ENCODE measurements at regions not wholly inside any gene's neighbourhood (a gene's known extent, or its start where the extent isn't known, plus 50 kb on each side); places are given as distances from the start of the nearest gene placed in this dataset.

DNA sequence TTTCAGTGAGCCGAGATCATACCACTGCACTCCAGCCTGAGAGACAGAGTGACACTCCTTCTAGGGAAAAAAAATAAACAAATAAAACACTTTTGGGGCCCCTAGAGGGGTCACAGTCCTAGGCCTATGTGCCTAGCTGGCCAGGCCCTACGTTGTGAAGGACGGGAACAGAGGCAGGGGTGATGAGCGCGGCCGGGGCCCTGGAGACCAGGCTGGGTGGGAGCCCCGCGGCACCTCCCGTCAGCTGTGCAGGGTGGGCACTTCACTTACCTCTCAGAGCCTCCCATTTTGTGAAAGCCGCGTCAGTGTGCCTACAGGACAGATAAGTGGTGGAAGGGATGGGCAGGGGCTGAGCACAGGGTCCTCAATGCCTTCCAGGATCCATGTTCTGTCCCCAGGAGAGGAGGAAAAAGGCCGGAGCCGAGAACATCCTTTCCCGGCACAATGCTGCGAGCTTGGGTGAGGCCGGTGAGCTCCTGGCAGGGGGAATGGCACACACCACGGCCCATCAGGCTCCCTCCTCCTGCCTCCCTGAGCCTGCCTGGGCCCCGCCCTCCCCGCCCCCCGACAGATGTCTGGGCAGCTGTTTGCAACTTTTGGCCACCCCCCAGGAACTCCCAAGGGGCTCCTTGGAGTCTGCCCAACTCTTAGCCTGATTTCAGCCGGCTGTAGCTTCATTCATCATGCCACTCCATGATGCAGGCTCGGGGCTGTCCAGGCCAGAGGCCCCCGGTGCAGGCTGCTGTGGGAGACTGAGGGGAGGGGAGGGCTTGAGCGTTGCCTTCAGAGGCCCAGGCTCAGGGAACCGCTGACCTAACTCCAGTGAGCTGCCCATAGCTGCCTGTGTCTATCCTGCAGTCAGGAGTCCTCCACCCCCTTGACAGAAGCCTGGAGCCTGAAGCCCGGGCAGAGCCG is 196.5 kb downstream of the TFCP2L1 start:
- DNase-seq, result no peak

DNA sequence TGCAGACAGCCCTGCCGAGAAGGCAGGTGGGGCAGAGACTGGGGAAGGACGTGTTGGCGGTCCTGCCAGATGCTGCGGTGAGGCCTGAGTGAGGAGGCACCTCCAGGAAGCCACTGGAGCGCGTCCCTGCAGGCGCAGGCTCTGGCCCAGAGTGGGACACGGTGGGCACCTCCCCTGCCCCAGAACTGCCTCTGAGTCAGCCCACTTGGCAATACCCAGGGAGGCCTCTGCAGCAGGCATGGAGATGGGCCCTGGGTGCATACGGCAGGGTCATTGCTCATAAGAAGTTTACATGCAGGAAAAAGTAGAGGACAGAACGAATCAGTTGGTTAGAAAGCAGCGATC is 195.9 kb downstream of the TFCP2L1 start:
- no peak for DNase-seq

- DNase-seq, result no peak
Observed at GRCh38 chr2:121090088-121090715, 194.8 kb downstream of the TFCP2L1 start.

DNA sequence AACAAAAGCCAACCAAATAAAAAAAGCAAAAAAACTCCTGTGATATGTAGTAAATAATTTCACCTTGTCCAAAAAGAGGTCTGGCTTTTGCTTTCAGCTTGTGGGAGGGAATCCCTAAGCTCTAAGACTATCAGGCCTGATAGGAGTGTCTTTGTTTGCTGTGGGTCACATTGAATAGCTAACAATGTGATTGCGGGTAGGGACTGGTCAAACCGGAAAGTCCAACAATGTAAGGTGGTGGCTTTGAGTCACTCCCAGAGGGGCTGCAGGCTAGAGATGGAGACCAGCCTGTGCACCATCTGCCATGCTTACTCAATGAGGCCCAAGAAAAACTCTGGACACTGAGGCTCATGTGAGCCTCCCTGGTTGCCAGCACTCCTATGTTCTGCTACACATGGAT is 192.9 kb downstream of the TFCP2L1 start:
- DNase-seq, result no peak

GRCh38 chr2:121093692-121094091 is 191.3 kb downstream of the TFCP2L1 start:
- DNase-seq, result no peak

DNA sequence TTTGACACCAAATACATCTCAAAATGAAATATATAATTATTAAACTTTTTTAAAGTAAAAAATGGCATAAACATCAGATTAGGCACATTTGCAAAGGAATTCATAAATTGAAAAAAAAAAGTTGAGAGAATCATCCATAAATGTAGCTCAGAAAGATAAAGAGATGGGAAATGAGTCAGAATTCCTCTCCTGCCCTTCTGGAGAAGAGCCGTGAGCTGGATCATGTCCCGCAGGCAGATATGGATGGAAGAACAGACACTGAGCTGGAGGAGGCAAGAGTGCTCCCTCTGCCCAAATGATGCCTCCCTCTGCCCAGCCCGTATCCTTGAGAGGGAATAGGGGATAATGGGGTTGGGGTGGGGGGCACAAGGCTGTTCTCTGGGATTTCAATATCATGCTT is 190.9 kb downstream of the TFCP2L1 start:
- DNase-seq, result no peak

GRCh38 chr2:121094845-121095244 is 190.2 kb downstream of the TFCP2L1 start:
- DNase-seq, result no peak

DNA sequence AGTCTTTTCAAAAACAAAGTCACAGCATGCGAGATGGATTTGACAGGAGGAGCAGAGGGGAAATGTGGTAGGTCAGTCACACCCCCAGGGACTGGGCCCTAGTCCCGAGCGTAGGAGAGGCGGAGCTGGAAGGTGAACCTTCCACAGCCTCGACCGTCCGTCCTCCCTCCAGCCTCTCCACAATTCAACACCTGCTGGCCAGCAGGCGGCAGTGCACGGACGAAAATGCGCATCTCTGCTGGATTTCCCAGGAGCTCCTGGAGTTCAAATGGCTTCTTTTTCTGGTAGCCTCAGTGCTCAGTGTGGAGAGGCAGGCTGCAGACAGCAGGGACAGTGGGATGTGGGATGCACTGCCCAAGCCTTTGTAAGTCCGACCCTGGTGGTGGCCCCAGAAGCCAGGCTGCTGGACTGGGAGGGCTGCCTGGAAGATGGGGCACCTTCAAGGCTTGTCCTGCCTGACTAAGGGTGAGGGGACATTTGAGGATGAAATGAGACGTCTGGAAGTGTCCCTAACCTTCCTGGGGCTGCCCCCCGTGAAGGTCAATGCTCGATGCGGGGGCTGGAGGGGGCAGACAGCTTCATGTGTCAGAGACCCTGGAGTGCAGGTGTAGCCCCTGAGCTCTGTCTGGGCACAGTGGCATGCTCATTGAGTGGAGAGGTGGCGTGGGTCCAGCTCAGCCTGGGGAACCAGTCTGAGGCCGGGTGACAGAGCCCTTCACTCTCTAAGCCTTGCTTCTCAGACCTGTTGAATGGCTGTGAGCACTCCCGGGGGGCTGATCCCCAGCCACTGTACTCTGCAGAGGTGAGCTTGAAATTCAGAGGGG is 189.5 kb downstream of the TFCP2L1 start:
- no peak for DNase-seq

DNA sequence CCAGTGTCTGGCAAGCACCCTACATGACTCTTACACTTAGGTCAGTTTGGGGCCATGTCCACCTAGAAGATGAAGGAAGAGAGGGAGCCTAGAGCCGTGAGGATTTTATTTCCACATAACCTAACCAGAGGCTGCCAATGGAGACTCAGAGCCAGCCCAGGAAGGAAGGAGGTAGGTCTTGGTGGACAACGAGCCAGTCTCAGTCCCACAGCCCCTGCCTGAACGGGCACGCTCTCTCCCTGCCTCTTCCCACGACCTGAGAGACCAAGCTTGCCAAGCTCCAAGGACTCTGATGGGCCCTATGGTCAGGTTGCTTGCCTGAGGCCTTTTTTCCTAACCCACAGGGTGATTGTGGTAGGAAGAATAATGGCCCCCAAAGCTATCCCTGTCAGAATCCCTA is 188.4 kb downstream of the TFCP2L1 start:
- DNase-seq, result no peak

- no peak for DNase-seq
Observed at GRCh38 chr2:121098556-121098955, 186.4 kb downstream of the TFCP2L1 start.

DNA sequence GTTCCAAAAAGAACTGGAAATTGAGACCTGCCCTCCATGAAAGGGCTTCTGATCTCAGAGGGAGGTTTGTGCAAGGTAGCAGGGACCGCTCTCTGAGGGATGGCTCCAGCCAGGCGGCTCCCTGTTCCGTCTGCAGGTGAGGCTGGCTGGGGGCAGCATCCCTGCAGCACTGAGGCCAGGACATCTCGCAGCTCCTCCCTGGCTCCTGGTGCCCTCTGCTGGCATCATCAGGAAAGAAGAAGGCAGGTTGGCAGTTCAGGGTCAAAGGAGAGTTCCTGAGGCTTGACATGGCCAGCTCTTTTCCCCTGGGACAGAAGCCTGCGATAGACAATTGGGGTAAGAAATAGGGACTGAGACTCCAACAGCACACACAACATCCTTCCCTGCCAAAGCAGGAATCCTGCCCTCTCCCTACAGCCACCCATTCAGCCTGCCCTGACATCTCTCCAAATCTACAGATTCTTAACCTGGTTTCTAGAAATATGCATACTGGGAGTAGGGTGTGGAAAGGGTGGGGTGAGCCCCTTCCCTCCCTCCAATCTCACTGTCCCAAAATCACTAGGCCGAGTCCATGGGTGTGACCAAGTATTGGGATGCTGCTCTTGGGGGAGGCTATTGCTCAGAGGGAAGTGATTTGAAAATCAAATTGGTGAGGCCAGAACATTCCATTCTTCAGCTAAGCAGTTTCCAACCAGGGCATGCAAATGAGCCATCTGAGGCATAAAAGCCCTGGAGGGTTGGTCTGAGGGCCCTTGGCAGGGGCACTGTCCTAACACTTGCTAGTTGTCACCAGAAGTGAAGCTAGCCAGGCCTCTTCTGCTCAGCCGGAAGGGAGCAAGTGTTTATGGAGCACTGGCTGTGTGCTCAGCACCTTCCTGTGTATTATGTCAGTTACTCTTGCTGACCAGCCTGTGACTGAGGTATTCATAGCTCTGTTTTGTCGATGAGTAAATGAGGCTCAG is 185.4 kb downstream of the TFCP2L1 start:
- DNase-seq, result no peak

- DNase-seq, result no peak
Observed at GRCh38 chr2:121101093-121101715, 183.8 kb downstream of the TFCP2L1 start.

- DNase-seq, result no peak
Observed at GRCh38 chr2:121102941-121103340, 182.1 kb downstream of the TFCP2L1 start.

DNA sequence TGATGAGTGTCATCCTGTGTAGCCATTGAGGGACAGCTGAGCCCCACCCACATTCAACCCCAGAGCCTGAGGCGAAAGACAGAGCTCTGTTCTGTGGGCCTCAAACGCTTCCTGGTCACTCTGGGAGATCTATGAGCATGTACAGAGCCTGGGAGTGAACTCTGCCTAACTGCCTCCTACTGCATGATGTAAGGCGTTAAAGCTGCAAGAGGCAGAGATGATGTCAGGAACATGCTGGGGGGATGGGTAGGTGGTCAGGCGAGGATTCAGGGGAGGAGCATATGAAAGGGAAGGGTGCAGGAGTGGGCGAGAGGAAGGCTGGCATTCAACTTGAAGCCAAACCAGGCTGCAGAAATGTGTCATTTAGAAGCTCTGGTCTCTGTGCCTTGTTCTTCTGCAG is 181.0 kb downstream of the TFCP2L1 start:
- no peak for DNase-seq

DNA sequence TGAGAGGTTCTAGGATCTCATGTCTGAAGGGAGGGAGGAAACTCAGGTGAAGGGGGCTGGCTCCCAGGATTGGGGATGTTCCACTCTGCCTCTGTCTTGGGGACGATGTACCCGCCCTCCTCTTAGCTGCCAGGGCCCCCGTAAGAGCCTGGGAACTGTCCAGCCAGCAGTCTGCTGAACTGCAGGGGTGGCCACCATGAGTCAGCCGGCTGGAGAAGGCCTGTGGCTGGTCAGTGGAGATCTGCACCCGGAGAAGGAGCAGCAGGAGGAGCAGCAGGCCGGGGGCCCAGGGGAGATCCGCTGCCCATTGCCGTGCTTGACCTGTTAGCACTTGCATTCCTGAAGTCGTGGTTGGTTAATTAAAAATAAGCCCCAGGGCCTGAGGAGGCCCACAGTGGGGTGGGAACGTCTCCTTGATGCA is 180.3 kb downstream of the TFCP2L1 start:
- no peak for DNase-seq

GRCh38 chr2:121110924-121111323 is 174.1 kb downstream of the TFCP2L1 start:
- no peak for DNase-seq

DNA sequence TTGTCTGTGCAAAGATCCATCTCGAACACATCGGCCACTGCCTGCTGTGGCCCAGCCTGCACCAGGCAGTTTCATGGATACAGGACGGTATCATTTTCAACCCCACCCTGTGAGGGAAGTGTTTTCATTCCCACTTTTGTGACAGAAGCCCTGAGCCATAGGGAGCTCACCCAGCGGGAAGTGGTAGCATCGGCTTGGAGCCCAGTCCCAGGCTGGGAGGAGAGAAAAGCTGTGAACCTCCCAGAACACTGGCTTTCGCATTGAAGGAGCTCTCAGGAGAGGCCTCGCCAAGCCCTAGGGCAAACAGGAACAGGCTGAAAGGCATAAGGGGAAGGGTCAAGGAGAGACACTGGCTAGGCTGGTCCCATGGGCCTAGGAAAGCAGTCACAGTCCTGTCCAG is 166.1 kb downstream of the TFCP2L1 start:
- no peak for DNase-seq

DNA sequence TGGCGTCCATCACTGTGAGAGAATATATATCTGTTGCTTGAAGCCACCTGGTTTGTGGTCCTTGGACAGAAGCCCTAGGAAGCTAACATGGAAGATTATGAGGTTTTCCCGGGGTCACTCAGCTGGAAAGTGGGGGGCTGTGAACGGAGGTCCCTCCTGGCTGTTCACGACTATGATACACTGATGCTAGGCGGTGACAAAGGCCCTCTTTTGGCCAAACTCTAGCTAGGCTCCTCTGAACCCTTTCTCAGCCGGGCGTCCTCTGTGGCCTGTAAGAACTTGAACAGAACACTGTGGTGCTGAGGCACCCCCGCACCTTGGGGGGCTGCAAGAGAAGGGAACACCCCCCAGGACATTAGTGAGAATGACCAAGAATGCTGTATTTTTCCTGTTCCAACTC is 164.6 kb downstream of the TFCP2L1 start:
- DNase-seq, result no peak

- DNase-seq, result no peak
Observed at GRCh38 chr2:121120991-121121390, 164.0 kb downstream of the TFCP2L1 start.

DNA sequence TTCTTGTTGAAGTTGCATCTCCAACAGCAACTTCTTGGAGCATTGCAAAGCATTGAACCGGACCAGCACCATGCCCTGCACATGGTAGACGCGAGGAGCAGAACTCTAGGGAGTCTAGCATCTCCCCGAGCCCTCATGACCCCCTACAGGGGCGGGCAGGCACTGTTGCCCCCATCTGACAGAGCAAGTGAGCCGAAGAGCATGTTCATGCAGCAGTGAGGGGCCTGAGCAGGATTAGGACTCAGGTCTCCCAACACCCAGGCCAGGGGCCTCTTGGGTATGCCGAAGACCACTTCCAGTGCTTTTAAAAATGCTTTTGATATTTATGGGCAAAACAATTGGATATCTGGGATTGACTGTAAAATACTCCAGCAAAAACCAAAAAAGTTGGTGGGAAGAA is 163.3 kb downstream of the TFCP2L1 start:
- DNase-seq, result no peak

DNA sequence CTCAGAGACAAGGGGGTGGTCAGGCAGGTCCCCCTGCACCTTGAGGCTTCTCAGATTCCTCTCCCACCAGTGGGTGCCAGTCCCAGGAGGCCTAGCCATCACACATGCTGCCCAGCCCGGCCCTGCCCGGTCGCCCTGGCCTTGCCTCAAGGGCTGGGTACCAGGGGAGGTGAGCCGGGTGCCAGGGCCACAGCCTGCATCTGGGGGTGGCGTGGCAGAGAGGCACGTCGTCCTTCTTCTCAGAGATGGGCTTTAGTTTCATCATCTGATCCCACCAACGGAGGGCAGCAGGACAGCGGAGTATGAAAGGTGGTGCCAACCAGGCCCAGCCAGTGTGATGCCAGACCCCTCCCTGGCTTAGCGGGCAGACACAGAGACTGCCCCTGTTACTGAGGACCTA is 161.7 kb downstream of the TFCP2L1 start:
- no peak for DNase-seq

GRCh38 chr2:121124330-121124729 is 160.7 kb downstream of the TFCP2L1 start:
- DNase-seq, result no peak

Measured in stimulated activated CD4-positive, alpha-beta T cell treated with anti-CD3 and anti-CD28 coated beads, Interleukin-4, amount 100 ng/mL, for 4 hours (primary cell).